Loucy (cell line): ENCODE measurements at regions not wholly inside any gene's neighbourhood (a gene's known extent, or its start where the extent isn't known, plus 50 kb on each side); places are given as distances from the start of the nearest gene placed in this dataset.

Experiments used
- H2AFZ ChIP-seq: fragments of 200-600 bp; sonication (generic); 2 replicates; pipeline ENCODE4 v1.6.0; 2016; ENCODE audit warnings: antibody characterized with exemption, mild to moderate bottlenecking, low read length, moderate library complexity
- H3F3A ChIP-seq: fragments of 200-600 bp; 2 replicates; pipeline ENCODE4 v1.6.0; 2016; ENCODE audit warnings: antibody characterized with exemption, low read depth, mild to moderate bottlenecking
- H3K27me3 ChIP-seq: fragments of 200-600 bp; sonication (generic); 2 replicates; pipeline ENCODE4 v1.6.1; 2014; ENCODE audit warnings: low read length, mild to moderate bottlenecking; ENCODE audit not compliant: insufficient read depth, poor library complexity, severe bottlenecking
- H3K36me3 ChIP-seq: fragments of 200-600 bp; sonication (generic); 2 replicates; pipeline ENCODE4 v1.6.1; 2016; ENCODE audit warnings: low read length; ENCODE audit not compliant: insufficient read depth
- H3K4me1 ChIP-seq: fragments of 200-600 bp; sonication (generic); 2 replicates; pipeline ENCODE4 v1.5.1; 2014; ENCODE audit warnings: low read length, mild to moderate bottlenecking; ENCODE audit not compliant: insufficient read depth, poor library complexity, severe bottlenecking
- H3K4me2 ChIP-seq: fragments of 200-600 bp; sonication (generic); 2 replicates; pipeline ENCODE4 v1.6.0; 2014; ENCODE audit warnings: antibody characterized with exemption, low read length, low read depth, mild to moderate bottlenecking; ENCODE audit not compliant: poor library complexity, severe bottlenecking
- H3K4me3 ChIP-seq: fragments of 200-600 bp; sonication (generic); 2 replicates; pipeline ENCODE4 v1.5.1; 2014; ENCODE audit warnings: low read length, mild to moderate bottlenecking, mixed read lengths; ENCODE audit not compliant: poor library complexity, severe bottlenecking
- H3K79me2 ChIP-seq: fragments of 200-600 bp; sonication (generic); 2 replicates; pipeline ENCODE4 v1.6.1; 2014; ENCODE audit warnings: low read length; ENCODE audit not compliant: insufficient read depth
- H3K9ac ChIP-seq: fragments of 200-600 bp; sonication (generic); 2 replicates; pipeline ENCODE4 v1.6.0; 2014; ENCODE audit warnings: mild to moderate bottlenecking, low read depth, low read length, moderate library complexity; ENCODE audit not compliant: poor library complexity, severe bottlenecking
- H3K9me2 ChIP-seq: fragments of 200-600 bp; sonication (generic); replicated peaks from 2 replicates; pipeline ENCODE4 v1.6.1; 2016; ENCODE audit warnings: low read depth, low read length, mixed read lengths
- H3K9me3 ChIP-seq: fragments of 200-600 bp; sonication (generic); 2 replicates; pipeline ENCODE4 v1.6.1; 2014; ENCODE audit warnings: mild to moderate bottlenecking, antibody characterized with exemption, low read length, low read depth; ENCODE audit not compliant: insufficient read depth
- H4K20me1 ChIP-seq: fragments of 200-600 bp; sonication (generic); 2 replicates; pipeline ENCODE4 v1.6.0; 2014; ENCODE audit warnings: antibody characterized with exemption, low read length, mild to moderate bottlenecking; ENCODE audit not compliant: insufficient read depth, poor library complexity, severe bottlenecking
- CTCF ChIP-seq: fragments of 200-600 bp; sonication (generic); conservative IDR thresholded peaks from 2 replicates; pipeline ENCODE4 v1.5.1; 2014; ENCODE audit warnings: mild to moderate bottlenecking, antibody characterized with exemption, low read length
- EZH2phosphoT487 ChIP-seq: fragments of 200-600 bp; IDR thresholded peaks from 2 replicates; pipeline ENCODE4 v1.6.1; 2018; ENCODE audit warnings: antibody characterized with exemption, mild to moderate bottlenecking, moderate library complexity, borderline replicate concordance

GRCh38 chr1:229184066-229184465, 86.8 kb upstream of the RAB4A start:
- Histone ChIP-seq H3K4me3 (no peak overlapping the region), H4K20me1 (no peaks in the 10 kb centered on the region), H3K9me2 (no peaks in the 10 kb centered on the region), H3K27me3 (no peaks in the 10 kb centered on the region), H3K36me3 (no peaks in the 10 kb centered on the region), H2AFZ (no peak overlapping the region), H3F3A (no peaks in the 10 kb centered on the region), H3K4me2 (no peak overlapping the region), H3K9ac (no peak overlapping the region), H3K4me1 (no peaks in the 10 kb centered on the region), H3K9me3 (no peaks in the 10 kb centered on the region), H3K79me2 (no peaks in the 10 kb centered on the region)
- TF ChIP-seq EZH2phosphoT487 (no peak), CTCF (no peak)

DNA sequence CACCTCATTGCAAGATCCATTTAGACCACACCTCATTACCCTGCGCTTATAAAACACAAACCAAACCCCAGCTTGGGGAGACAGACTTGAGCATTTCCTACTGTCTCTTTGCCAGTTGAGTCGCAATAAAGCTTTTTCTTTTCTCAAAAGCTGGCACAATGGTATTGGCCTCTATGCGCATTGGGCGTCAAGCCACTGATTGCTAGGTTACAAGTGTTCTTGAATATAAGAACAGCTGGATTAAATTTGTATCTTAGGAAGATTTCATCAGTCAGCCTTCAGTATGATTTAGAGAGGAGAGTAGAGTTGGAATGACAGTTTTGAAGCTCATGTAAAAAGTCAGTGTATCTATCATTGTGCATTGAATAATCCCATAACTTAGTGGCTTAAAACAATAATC, 84.9 kb upstream of the RAB4A start:
- H3K4me1 ChIP-seq: no peaks in the 10 kb centered on the region
- H3K9me2 ChIP-seq: no peaks in the 10 kb centered on the region
- H3K27me3 ChIP-seq: no peaks in the 10 kb centered on the region
- no peak overlapping the region for H3K9ac ChIP-seq
- H3K79me2 ChIP-seq: no peaks in the 10 kb centered on the region
- H3K9me3 ChIP-seq: no peaks in the 10 kb centered on the region
- no peaks in the 10 kb centered on the region for H3F3A ChIP-seq
- H3K4me2 ChIP-seq: no peak overlapping the region
- H4K20me1 ChIP-seq: no peaks in the 10 kb centered on the region
- H3K4me3 ChIP-seq: no peak overlapping the region
- no peaks in the 10 kb centered on the region for H3K36me3 ChIP-seq
- no peak for TF ChIP-seq CTCF
- no peak for TF ChIP-seq EZH2phosphoT487
- no peak overlapping the region for H2AFZ ChIP-seq

DNA sequence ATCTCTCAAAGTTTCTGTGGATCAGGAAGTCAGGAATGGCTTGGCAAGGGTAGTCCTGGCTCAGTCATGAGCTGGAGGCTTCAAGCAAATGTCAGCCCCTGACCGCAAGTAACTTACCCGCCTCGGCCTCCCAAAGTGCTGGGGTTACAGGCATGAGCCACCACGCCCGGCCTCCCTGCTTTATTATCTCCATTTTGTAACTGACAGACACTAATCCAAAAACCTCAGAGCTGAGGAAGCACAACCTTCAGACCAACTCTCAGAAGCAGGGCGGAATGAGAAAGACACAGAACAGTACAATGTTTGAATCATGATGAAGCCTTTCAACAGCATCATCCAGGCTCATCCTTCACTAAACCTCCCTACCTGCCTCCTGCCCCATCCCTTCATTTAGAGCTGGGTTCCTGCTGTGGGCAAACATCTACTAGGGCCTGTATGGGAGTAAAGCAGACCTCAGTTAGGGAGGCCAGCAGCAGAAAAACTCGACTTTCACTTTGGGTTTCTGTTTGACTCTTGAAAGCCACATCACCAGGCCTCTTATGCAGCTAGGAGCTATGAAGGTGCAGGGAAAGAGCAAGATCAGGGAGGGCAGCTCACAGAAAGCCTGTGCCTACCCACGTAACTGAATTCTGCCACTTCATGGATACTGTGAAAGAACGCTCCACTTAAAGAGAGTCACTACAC, 84.4 kb upstream of the RAB4A start:
- Histone ChIP-seq H3K27me3 (no peaks in the 10 kb centered on the region), H4K20me1 (no peaks in the 10 kb centered on the region), H3K4me2 (no peak overlapping the region), H3K9me3 (no peaks in the 10 kb centered on the region), H3K36me3 (no peaks in the 10 kb centered on the region), H3F3A (no peaks in the 10 kb centered on the region), H3K4me1 (no peaks in the 10 kb centered on the region), H3K4me3 (no peak overlapping the region), H2AFZ (no peak overlapping the region), H3K9me2 (no peaks in the 10 kb centered on the region), H3K79me2 (no peaks in the 10 kb centered on the region), H3K9ac (no peak overlapping the region)
- TF ChIP-seq EZH2phosphoT487 (no peak), CTCF (no peak)
